ENCODE measurements at regions not wholly inside any gene's neighbourhood (a gene's known extent, or its start where the extent isn't known, plus 50 kb on each side); places are given as distances from the start of the nearest gene placed in this dataset.

DNA sequence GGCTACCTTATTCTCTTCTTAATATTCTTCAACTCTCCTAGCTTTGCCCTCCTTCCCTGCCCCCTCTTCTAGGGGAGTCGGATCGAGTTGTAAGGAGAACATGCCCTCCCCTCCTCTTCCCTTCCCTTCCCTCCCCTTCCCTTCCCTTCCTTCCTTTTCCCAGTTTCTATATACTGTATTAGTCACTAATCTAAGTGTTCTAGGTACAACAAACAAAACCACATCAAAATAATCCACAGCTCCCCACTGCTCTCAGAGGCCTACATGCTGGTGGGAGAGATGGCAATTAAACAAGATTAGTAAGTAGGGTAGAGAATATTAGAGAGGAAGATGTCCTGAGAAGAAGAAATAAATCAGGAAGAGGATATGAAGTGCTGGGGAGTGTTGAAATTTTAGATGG, 119.9 kb upstream of the PZP start:
- Histone ChIP-seq H2BK120ac (replicated peaks; ENCODE audit: low read depth, low read length) (no peak overlapping the region), H3K14ac (ENCODE audit: insufficient read length) (no peak overlapping the region), H4K8ac (ENCODE audit: extremely low read depth, insufficient read depth, low read length) (no peak overlapping the region), H3K23me2 (ENCODE audit: low read depth, low read length) (no peaks in the 10 kb centered on the region), H3K27me3 (replicated peaks in 1 of 4; ENCODE audit: control insufficient read depth in 3 of 4, extremely low read depth in 1 of 4, insufficient read depth in 3 of 4, low read length in 3 of 4) (no peaks in the 10 kb centered on the region), H3K4ac (replicated peaks; ENCODE audit: insufficient read length, low read depth, low read length) (no peak overlapping the region), H3K9me3 (ENCODE audit: insufficient read depth in 2 of 2, low read depth in 1 of 2, low read length in 1 of 2) (no peaks in the 10 kb centered on the region), H3K79me1 (ENCODE audit: low read depth, low read length) (no peaks in the 10 kb centered on the region; the same call in 1 of the 2 replicates), H2BK15ac (ENCODE audit: low read length) (no peak overlapping the region), H3K4me2 (ENCODE audit: insufficient read depth in 1 of 2, low read depth in 2 of 2, low read length in 2 of 2) (no peak overlapping the region), H3K23ac (ENCODE audit: insufficient read length) (no peak overlapping the region), H2BK20ac (ENCODE audit: low read length) (no peak overlapping the region), H2AFZ (ENCODE audit: low read length) (no peak overlapping the region), H4K5ac (ENCODE audit: insufficient read length, low read depth, low read length) (no peak overlapping the region), H3K4me3 (ENCODE audit: extremely low read depth in 1 of 4, insufficient read depth in 2 of 4, low read depth in 3 of 4, low read length in 4 of 4) (no peak overlapping the region), H2AK5ac (ENCODE audit: low read depth, low read length) (no peak overlapping the region), H4K91ac (replicated peaks; ENCODE audit: insufficient read length, low read length) (no peak overlapping the region), H3K27ac (ENCODE audit: low read depth, low read length) (no peak overlapping the region), H2BK12ac (ENCODE audit: low read depth, low read length) (no peak overlapping the region), H2BK5ac (ENCODE audit: low read depth, low read length) (no peak overlapping the region), H3K18ac (ENCODE audit: extremely low read depth, low read length) (no peak overlapping the region), H4K20me1 (replicated peaks in 1 of 2; ENCODE audit: control insufficient read depth in 1 of 2, insufficient read depth in 2 of 2, low read length in 2 of 2) (no peaks in the 10 kb centered on the region), H3K9ac (replicated peaks in 1 of 4; ENCODE audit: extremely low read depth in 1 of 4, low read depth in 3 of 4, low read length in 3 of 4) (no peak overlapping the region), H3K79me2 (ENCODE audit: control insufficient read depth in 1 of 2, insufficient read depth in 2 of 2, low read length in 2 of 2) (no peaks in the 10 kb centered on the region), H3K56ac (replicated peaks; ENCODE audit: insufficient read length, low read depth, low read length) (no peak overlapping the region), H3K36me3 (ENCODE audit: control insufficient read depth in 2 of 4, insufficient read depth in 4 of 4, low read length in 3 of 4) (peaks cover 0 to 2% (median 0%) of the 10 kb centered on the region in 4 experiments; a peak in 1 of 8 replicates), H3K4me1 (replicated peaks in 1 of 4; ENCODE audit: control insufficient read depth in 3 of 4, insufficient read depth in 4 of 4, low read length in 3 of 4) (no peaks in the 10 kb centered on the region)
- ChIA-PET CTCF (ENCODE audit: partially characterized antibody) (no interaction called here), POLR2A (ENCODE audit: partially characterized antibody) (no interaction called here)
- FAIRE-seq (no peak), DNase-seq (ENCODE audit: low read depth in 1 of 2, low spot score in 2 of 2) (no peak)
- no CpG with 5 or more reads among the region's 2 CpGs for WGBS, 2 experiments (ENCODE audit: extremely low coverage in 1 of 2, insufficient coverage in 1 of 2, insufficient read length in 1 of 2, insufficient replicate concordance in 2 of 2, low coverage in 1 of 2, low lambda C conversion rate in 2 of 2, missing lambda C conversion rate in 1 of 2)
- TF ChIP-seq ATF2 (IDR thresholded peaks at IDR 0.05; ENCODE audit: low read length) (no peak), SP1 (IDR thresholded peaks at IDR 0.05; ENCODE audit: low read depth, low read length) (no peak), CTCF (IDR thresholded peaks at IDR 0.05; ENCODE audit: control extremely low read depth in 1 of 3, insufficient read depth in 1 of 3, low read depth in 1 of 3, low read length in 3 of 3) (no peak), PHF8 (conservative IDR thresholded peaks at IDR 0.05; ENCODE audit: low read depth, low read length) (no peak)
